HUES48 (cell line): ENCODE measurements at regions not wholly inside any gene's neighbourhood (a gene's known extent, or its start where the extent isn't known, plus 50 kb on each side); places are given as distances from the start of the nearest gene placed in this dataset.

Source experiments
- H3K27ac ChIP-seq: one replicate; pipeline ENCODE4 v1.7.0; 2013; ENCODE audit warnings: low read depth, low read length, inconsistent platforms
- H3K27me3 ChIP-seq: 2 replicates; pipeline ENCODE4 v1.6.1; 2013; ENCODE audit warnings: mild to moderate bottlenecking, low read length; ENCODE audit not compliant: control insufficient read depth, insufficient read depth
- H3K36me3 ChIP-seq: 2 replicates; pipeline ENCODE4 v1.6.1; 2013; ENCODE audit warnings: low read length; ENCODE audit not compliant: control insufficient read depth, insufficient read depth
- H3K4me1 ChIP-seq: 2 replicates; pipeline ENCODE4 v1.6.1; 2013; ENCODE audit warnings: mild to moderate bottlenecking, low read length; ENCODE audit not compliant: control insufficient read depth, insufficient read depth
- H3K4me3 ChIP-seq: 2 replicates; pipeline ENCODE4 v1.5.1; 2013; ENCODE audit warnings: mild to moderate bottlenecking, low read depth, low read length
- H3K9ac ChIP-seq: 2 replicates; pipeline ENCODE4 v1.6.1; 2013; ENCODE audit warnings: mild to moderate bottlenecking, low read depth, low read length, moderate library complexity
- H3K9me3 ChIP-seq: 2 replicates; pipeline ENCODE4 v1.6.1; 2013; ENCODE audit warnings: low read length; ENCODE audit not compliant: control insufficient read depth, insufficient read depth

- Histone ChIP-seq H3K9me3 (no peaks in the 10 kb centered on the region), H3K36me3 (no peaks in the 10 kb centered on the region), H3K27ac (no peak overlapping the region)
These were observed 530.3 kb upstream of the KCNMB2 start for GRCh38 chr3:178005961-178006360.

GRCh38 chr3:178010306-178010705 lies 525.9 kb upstream of the KCNMB2 start:
- Histone ChIP-seq H3K27ac (no peak overlapping the region), H3K4me3 (no peak overlapping the region), H3K4me1 (no peaks in the 10 kb centered on the region), H3K36me3 (no peaks in the 10 kb centered on the region), H3K9ac (no peak overlapping the region), H3K27me3 (no peaks in the 10 kb centered on the region), H3K9me3 (no peaks in the 10 kb centered on the region)

More at GRCh38 chr3:178005961-178006360, 530.3 kb upstream of the KCNMB2 start:
- H3K4me1 ChIP-seq = no peaks in the 10 kb centered on the region
- no peak overlapping the region for H3K9ac ChIP-seq
- no peak overlapping the region for H3K4me3 ChIP-seq
- no peaks in the 10 kb centered on the region for H3K27me3 ChIP-seq

- Histone ChIP-seq H3K9me3 (no peaks in the 10 kb centered on the region), H3K27ac (no peak overlapping the region), H3K4me1 (peaks cover 10% of the 10 kb centered on the region)
These were observed 516.6 kb upstream of the KCNMB2 start for GRCh38 chr3:178019645-178020044.

GRCh38 chr3:178022599-178022998 lies 513.6 kb upstream of the KCNMB2 start:
- no peak overlapping the region for H3K27ac ChIP-seq
- no peaks in the 10 kb centered on the region for H3K27me3 ChIP-seq
- peaks cover 14% of the 10 kb centered on the region for H3K4me1 ChIP-seq
- no peaks in the 10 kb centered on the region for H3K36me3 ChIP-seq
- no peak overlapping the region for H3K9ac ChIP-seq
- H3K4me3 ChIP-seq = no peak overlapping the region
- no peaks in the 10 kb centered on the region for H3K9me3 ChIP-seq

More at GRCh38 chr3:178019645-178020044, 516.6 kb upstream of the KCNMB2 start:
- Histone ChIP-seq H3K4me3 (no peak overlapping the region), H3K9ac (no peak overlapping the region), H3K36me3 (no peaks in the 10 kb centered on the region), H3K27me3 (no peaks in the 10 kb centered on the region)

- H3K4me1 ChIP-seq = peaks cover 4% of the 10 kb centered on the region; the same call in 1 of the 2 replicates
- no peaks in the 10 kb centered on the region for H3K27me3 ChIP-seq
- no peaks in the 10 kb centered on the region for H3K36me3 ChIP-seq
- H3K4me3 ChIP-seq = no peak overlapping the region
- no peak overlapping the region for H3K9ac ChIP-seq
- H3K9me3 ChIP-seq = no peaks in the 10 kb centered on the region
- no peak overlapping the region for H3K27ac ChIP-seq
These were observed 507.3 kb upstream of the KCNMB2 start for GRCh38 chr3:178028933-178029332.

GRCh38 chr3:178036451-178037144 lies 499.6 kb upstream of the KCNMB2 start:
- H3K4me1 ChIP-seq = no peaks in the 10 kb centered on the region
- H3K4me3 ChIP-seq = no peak overlapping the region
- no peaks in the 10 kb centered on the region for H3K27me3 ChIP-seq
- no peak overlapping the region for H3K9ac ChIP-seq
- H3K9me3 ChIP-seq = no peaks in the 10 kb centered on the region
- H3K36me3 ChIP-seq = no peaks in the 10 kb centered on the region
- no peak overlapping the region for H3K27ac ChIP-seq

GRCh38 chr3:178041931-178042330 lies 494.3 kb upstream of the KCNMB2 start:
- Histone ChIP-seq H3K36me3 (no peaks in the 10 kb centered on the region), H3K27ac (no peak overlapping the region), H3K9me3 (no peaks in the 10 kb centered on the region), H3K9ac (no peak overlapping the region), H3K4me3 (no peak overlapping the region), H3K27me3 (no peaks in the 10 kb centered on the region), H3K4me1 (no peaks in the 10 kb centered on the region)

- Histone ChIP-seq H3K36me3 (no peaks in the 10 kb centered on the region), H3K9ac (no peak overlapping the region), H3K4me1 (no peaks in the 10 kb centered on the region), H3K9me3 (no peaks in the 10 kb centered on the region), H3K27ac (no peak overlapping the region), H3K4me3 (no peak overlapping the region), H3K27me3 (no peaks in the 10 kb centered on the region)
These were observed 493.9 kb upstream of the KCNMB2 start for GRCh38 chr3:178042376-178042775.

- Histone ChIP-seq H3K4me1 (no peaks in the 10 kb centered on the region), H3K4me3 (no peak overlapping the region), H3K9ac (no peak overlapping the region), H3K27me3 (no peaks in the 10 kb centered on the region), H3K27ac (no peak overlapping the region), H3K9me3 (no peaks in the 10 kb centered on the region), H3K36me3 (no peaks in the 10 kb centered on the region)
These were observed 493.2 kb upstream of the KCNMB2 start for GRCh38 chr3:178043084-178043483.

GRCh38 chr3:178044320-178044719 lies 491.9 kb upstream of the KCNMB2 start:
- no peaks in the 10 kb centered on the region for H3K4me1 ChIP-seq
- H3K9ac ChIP-seq = no peak overlapping the region
- no peak overlapping the region for H3K27ac ChIP-seq
- H3K36me3 ChIP-seq = no peaks in the 10 kb centered on the region
- H3K9me3 ChIP-seq = no peaks in the 10 kb centered on the region
- no peaks in the 10 kb centered on the region for H3K27me3 ChIP-seq
- no peak overlapping the region for H3K4me3 ChIP-seq

- H3K4me1 ChIP-seq = no peaks in the 10 kb centered on the region
- no peak overlapping the region for H3K9ac ChIP-seq
- H3K27ac ChIP-seq = no peak overlapping the region
- H3K9me3 ChIP-seq = no peaks in the 10 kb centered on the region
- no peak overlapping the region for H3K4me3 ChIP-seq
- H3K36me3 ChIP-seq = no peaks in the 10 kb centered on the region
- no peaks in the 10 kb centered on the region for H3K27me3 ChIP-seq
These were observed 488.7 kb upstream of the KCNMB2 start for GRCh38 chr3:178047496-178047895.
